ENCODE measurements at regions not wholly inside any gene's neighbourhood (a gene's known extent, or its start where the extent isn't known, plus 50 kb on each side); places are given as distances from the start of the nearest gene placed in this dataset.

DNA sequence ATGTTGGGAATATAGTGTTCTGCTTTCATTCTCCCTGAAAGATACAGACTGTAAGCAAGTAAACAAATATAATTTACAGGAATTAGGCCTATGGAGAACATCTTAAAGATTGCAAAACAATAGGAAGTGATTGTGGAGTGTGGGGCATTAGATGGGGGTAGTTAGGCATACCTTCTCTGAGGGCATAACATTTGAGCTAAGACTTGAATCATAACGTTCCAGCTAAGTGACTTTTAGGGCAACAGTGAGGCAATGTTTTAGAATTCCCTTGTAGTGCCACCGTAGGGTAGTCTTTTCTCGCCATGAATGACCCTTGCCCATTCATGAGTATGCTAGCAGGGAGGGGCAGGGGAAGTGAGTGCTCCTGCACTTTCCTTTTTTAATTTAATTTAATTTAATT is 173.3 kb downstream of the SPATA31D1 start:
- DNase-seq, result no peak

DNA sequence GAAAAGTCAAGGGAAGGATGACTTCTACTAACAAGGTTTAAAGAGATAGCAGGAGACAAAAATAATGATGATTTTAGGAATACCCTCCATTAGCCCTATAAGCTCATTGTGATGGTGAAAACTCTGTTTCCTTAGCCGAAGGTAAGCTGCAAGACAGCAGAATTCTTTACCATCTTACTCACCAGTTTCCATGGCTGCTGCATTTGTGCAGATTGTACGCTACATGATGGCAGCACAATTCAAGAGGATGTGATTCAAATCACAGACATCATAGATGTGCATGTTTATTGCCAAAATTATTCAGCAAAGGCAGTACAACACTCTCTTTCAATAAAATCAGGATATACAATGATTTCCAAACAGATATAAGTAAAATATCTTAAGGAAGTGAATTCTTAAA is 175.6 kb downstream of the SPATA31D1 start:
- no peak for DNase-seq

DNA sequence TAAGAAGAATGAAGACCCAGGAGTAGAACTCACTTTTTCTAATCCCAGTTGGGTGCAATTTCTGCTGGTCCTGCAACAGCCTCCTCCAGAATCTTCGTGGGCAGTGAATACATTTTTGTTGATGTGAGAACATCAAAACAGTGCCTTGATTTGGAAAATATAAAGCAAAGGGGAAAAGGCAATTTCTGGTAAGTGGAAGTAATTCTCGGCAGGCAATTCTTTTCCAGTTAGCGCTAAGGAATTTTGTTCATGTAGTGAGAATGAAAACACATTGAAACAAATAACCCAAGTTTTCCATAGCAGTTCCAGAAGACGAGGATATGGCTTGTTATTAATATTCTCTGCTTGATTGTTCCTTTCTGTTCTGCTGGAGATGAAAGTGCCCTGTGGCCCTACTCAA is 178.7 kb downstream of the SPATA31D1 start:
- no peak for DNase-seq

DNA sequence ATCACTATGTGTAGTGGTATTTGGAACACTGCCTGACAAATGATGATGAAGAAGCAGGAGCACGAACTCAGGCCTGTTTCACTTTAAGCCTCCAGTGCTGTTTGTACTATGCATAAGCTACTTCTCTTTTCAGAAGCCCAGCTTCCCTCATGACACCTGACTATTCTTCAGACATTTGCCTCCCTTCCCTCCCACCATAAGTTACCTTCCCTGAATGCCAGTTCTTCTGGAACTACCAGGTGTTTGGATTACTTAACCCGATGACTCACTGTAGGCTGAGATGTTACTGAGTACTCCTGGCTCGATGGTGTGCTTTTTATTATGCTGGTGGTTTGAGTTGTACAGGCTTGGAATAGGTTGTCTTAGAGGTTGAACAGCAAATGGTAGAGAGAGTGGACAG is 180.0 kb downstream of the SPATA31D1 start:
- no peak for DNase-seq

DNA sequence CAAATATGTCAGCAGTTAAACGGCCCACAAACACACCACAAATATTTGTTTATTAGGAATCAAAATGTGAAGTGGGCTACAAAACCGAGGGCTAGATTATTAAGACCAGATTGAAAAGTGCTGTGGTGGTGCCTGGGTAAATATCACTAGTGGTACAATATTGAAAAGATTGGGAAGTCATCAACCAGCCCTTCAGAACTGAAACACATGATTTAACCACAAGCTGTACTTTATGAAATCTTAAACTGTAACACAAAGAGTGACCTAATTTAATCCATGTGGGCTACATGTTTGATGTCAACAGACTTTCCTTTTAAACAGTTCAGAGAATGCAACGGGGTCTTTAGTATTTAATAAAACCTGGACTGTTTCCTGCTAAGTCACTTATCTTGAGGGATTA is 182.3 kb downstream of the SPATA31D1 start:
- no peak for DNase-seq

DNA sequence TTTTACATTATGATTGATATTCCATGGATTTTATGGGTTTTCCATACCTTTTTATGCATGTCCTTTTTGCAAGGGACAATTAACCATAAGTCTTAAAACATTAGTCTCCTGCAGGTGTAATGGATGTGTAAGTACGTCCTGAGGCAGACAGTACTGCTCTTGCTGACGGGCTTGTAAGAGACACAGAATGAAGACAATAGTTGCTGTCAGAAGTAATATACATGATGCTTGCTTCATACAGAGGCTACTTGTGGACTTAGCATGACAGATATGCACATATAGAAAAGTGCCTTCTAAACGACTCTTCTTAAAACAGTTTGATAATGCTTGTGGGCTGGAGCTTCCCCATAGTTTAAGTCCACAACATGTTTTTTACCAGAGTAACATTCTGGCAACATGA is 182.7 kb downstream of the SPATA31D1 start:
- DNase-seq, result no peak

DNA sequence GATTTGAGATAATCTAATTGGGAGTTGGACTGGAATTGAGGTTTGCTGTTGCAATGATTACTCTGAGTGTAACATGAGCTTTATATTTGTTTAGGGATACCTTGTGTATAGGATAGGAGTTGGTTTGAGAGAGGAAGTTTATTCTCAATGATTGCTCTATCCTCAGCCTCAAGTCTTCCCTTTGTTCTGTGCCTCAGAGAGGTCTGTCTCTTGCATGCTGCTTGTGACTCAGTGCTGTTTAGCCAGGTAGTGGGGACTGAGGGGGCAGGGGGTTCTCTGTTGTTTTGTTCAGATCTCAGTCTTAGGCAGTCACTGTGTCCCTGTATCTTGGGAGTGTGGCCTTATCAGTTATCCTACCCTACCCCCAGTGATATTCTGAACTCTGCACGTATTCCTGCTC is 192.1 kb downstream of the SPATA31D1 start:
- DNase-seq, result no peak

DNA sequence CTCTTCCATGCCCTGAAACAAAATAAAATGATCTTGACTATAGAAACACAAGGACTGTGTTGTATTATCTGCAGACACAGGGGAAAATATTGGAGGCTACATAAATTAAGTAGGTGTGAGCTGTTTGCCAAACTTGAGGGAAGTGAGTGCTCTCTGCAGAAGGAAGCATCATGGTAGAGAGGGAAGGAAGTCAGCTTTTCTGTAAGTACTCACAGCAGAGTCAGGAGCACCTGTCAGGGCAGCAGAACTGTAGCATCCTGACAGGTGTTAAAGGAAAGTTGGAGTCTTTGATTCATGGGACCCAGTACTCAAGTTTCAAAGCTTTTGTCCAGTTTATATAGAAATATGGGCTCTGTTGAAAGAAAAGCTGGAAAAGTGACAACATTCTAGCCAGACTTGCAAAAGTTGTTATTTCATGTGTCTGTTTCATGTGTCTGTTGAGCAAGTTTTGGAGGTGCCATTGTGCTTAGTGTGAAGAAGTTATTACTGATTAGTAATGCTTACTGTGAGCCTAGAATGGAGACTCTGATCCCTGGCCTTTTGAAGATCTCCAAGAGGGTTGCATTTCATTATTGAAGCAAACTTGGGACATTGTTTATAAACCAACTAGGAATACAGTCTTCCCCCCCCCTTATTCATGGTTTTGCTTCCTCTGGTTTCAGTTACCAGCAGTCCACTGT is 194.7 kb downstream of the SPATA31D1 start:
- no peak for DNase-seq

DNA sequence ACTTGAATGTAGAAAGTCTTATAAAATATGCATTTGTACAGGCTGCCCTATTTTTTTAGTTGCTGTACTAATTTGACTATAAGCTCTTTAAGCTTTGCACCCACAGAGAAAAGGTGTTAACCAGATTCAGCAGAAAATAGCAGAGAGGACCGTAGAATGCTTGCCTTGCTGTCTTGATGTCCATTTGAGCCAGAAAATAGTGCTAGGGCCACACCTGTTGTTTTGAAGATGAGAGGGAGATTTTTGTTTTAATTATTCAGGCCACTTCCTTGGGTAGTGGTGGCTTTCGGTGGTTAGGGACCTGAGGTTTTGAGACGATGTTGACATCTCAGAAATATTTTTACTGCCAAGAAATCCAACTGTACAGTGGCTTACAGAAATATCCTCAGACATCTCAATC is 196.0 kb downstream of the SPATA31D1 start:
- DNase-seq, result no peak

DNA sequence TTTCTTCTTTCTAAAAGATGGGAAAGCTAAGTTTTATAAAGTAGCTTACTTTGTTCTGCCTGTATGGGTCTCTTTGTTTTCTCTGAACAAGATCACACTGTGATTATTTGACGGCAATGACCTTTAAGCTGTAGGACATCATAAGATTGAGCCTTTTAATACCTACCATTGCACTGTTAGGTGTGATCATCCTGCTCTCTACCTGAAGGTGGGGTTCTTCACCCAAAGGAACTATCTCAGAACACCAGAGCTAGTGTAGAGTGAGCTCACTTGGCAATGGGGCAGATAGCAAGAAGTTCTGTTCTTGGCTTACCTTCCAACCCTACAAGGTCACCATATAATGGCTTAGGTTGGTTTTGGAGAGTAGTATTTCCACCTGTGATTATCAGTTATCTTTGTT is 200.2 kb downstream of the SPATA31D1 start:
- DNase-seq, result no peak

DNA sequence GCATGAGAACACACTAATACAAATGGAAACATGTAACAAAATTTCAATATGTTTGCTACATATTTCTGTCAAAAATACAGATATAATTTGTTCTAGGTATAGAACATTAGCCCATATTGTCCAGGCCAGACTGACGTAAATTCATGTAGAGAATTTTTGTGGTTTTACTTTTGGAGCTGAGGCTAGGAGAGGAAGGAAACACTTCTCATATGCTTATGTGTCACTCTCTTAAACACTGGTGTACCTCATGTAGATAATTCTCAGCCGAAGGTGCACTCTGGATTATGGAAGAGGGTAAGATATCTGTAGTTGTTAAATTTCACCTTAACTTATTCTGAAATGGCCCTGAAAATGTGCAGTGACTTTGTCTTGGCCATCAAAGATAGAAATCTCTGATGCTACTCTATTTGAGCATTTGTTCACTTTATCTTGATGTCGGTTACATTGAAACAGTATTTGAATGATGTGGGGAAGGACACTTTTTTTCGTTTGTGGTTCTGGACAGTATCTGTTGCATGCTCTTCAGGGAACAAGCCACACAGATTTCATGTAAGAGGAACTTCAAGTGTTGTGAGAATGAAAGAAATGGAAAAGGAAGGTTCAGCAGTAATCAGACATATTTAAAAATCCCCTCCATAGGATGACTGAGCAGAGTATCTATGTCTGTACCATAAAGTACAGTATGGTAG is 202.7 kb downstream of the SPATA31D1 start:
- DNase-seq, result no peak

DNA sequence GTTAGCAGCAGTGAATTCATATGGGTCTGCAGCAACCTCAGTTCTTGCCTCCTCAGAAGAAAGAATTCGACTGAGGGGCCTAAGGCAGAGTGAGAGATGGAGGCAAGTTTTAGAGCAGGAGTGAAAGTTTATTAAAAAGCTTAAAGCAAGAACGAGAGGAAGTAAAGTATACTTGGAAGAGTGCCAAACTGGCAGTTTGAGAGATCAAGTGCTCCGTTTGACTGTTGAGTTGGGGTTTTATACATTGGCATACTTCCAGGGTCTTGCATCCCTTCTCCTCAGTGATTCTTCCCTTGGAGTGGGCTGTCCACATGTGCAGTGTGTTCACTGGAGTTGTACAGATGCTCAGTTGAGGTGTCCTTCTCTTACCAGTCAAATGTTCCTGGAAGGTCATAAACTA is 203.6 kb downstream of the SPATA31D1 start:
- no peak for DNase-seq

DNA sequence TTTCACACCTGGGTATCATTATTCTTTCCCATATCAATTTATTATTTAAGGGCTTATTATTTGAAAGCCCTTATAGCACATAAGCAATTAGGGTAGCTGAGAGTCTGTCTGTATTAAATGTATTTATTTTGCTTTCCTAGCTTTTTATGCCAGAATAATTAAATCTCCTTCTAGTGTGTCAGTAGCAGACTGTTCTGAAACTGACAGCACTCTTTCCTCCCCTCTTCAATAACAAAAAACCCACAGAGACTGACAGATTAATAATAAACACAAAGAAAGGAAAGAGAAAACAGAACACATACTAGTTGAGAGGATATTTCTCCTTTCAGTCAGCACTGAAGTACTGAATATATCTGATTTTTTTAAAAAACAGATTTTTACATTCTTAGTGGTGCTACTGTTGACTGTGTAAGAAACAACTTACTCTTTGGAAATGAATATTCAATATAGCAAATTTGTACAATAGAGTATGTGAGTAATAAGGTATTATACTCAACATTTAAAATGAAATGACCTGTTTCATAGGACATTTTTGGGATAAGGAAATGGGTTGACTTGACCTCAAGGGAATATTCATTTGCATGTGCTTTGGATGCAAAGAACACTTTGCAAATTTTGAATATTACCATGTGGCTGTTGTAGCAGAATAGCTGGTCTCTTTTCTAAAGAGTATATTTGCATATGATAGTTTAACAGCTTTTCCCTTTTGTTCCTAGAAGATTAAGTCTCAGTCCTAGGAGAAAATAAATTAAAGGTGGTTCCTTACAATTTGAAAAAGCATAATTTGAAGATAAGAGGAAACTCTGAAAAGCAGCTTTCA is 208.3 kb downstream of the SPATA31D1 start:
- no peak for DNase-seq

DNA sequence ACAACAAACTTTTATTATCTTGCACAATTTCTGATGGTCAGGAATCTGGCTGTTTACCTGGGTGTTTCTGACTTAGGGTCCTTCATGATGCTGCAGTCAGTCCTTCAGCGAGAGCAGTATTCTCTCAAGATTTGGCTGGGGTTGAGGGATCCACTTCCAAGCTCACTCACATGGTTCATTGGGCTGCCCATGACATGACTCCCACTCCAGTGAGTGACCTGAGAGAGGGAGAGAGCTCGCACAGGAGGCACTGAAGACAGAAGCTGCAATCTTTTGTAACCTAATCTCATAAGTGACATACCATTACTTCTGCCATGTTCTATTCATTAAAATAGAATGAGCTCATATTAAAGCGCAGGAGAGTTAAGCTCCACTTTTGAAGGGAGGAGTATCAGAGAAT is 212.6 kb downstream of the SPATA31D1 start:
- no peak for DNase-seq

DNA sequence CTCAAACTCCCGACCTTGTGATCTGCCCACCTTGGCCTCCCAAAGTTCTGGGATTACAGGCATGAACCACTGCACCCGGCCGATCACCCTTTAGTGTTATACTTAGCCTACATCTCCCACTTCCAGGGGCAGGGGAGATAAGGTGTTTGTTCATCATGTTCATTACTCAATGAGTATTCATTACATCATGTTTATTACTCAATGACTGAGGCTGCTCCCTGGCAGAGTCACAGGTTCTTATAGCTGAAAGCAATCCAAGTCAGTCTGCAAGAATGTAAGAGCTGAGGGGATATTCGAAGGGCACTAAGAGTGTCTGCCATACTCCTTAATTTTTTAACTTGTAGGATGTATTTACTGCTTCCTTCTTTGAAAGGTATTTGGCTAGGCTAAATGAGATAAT is 214.2 kb downstream of the SPATA31D1 start:
- DNase-seq, result no peak

DNA sequence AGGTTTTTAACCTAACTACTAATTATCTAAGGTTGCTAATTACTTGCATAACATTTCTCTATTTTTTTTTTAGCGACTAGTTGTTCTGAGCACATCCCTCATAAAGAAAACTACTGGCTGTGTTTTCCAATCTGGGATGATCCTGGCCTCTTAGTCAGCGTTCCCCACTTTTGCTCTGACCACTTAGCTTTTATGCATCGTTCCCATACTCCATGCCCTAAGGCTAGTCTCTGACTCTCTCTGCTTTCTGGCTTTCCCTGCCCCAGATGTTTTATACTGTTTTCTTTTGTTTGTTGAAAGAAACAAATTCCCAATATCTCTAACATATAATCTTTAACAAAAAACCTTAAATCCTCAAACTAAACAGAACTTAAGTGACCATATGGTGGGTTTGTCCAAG is 217.9 kb downstream of the SPATA31D1 start:
- no peak for DNase-seq

DNA sequence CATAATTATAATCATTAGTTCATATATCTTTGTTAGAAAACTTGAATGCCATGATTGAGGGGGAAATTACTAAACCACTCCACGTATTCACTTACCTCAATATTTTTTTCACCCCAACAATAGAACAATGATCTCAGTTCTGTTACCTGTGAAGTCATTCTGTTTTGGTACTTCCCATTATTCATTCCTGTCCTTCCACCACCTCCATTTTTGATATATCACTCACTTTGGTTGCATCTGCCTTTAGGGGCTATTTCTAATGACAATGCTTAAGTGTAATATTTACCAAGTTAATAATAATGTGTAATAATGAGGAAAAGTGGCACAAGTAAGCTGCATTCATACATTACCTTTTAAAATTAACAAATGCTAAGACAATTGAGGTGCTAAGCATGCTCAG is 218.4 kb downstream of the SPATA31D1 start:
- DNase-seq, result no peak

DNA sequence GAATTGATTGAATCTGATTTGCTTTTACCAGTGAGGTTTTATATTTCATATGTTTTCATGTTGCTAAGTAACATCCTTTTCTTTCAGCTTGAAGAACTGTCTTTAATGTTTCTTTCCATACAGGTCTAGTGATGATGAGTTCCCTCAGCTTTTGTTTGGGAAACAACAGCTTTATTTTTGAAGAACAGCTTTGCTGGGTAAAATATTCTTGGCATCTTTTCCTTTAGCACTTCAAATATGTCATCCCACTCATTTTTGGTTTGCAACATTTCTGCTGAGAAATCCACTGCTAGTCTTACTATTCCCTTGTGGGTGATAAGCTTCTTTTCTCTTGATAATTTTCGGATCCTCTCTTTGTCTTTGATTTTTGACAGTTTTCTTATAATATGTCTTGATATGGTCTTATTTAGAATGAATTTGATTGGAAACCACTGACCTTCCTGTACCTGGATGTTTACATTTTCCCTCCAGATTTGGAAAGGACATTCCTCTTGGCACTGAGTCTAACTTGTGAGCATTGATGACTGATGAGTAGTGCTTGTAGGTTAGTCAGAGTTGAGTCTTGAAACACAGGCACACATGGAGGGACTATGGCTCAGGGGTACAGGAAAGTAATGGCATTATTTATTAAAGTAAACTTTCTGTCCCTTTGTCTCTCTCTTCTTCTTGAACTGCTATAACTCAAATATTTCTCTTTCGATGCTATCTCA is 220.3 kb downstream of the SPATA31D1 start:
- DNase-seq, result no peak

DNA sequence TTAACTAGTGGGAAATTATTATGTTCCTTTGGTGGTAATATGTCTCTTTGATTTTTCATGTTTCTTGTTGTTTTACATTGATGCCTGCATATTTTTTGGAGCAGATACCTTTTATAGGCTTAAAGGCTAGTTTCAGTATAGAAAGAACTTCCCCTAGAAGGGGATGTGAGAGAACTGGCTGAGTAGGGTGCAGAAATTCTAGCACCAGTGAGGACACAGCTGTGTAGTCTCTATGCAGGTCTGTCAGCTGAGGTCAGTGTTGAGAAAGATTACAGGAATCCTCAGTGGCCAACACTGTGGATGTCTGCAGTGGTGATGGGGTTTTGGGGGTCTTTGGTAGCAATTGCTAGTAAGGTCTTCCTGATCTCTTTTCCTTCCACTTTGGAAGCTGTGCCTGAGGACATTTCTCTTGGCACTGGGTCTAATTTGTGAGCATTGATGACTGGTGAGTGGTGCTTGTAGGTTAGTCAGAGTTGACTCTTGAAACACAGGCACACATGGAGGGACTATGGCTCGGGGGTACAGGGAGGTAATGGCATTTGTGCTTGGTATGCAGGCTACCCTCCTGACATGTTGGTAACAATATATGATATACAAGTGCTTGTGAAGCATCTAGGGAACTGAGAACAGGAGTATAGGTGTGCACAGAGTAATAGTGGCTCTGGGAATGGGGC is 221.4 kb downstream of the SPATA31D1 start:
- no peak for DNase-seq

DNA sequence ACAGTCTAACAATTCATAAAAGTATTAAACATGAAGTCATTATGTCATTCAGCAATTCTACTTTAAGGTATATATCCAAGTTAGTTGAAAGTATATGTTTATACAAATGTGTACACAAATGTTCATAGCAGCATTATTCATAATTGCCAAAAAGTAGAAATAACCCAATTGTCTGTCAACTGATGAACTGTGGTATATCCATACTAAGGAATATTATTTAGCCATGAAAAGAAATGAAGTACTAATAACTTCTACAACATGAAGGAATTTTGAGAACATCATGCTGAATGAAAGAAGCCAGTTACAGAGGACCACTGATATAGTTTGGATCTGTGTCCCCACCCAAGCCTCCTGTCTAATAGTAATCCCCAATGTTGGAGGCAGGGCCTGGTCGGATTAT is 224.3 kb downstream of the SPATA31D1 start:
- no peak for DNase-seq

DNA sequence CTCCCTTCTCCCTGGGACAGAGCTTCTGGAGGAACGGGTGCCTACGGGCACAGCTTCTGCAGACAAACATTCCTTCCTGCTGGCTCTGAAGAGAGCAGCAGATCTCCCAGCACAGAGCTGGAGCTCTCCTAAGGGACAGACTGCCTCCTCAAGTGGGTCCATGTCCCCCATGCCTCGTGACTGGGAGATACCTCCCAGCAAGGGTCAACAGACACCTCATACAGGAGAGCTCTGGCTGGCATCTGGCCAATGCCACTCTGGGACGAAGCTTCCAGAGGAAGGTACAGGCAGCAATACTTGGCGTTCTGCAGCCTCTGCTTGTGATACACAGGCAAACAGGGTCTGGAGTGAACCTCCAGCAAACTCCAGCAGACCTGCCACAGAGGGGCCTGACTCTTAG is 227.9 kb downstream of the SPATA31D1 start:
- no peak for DNase-seq

DNA sequence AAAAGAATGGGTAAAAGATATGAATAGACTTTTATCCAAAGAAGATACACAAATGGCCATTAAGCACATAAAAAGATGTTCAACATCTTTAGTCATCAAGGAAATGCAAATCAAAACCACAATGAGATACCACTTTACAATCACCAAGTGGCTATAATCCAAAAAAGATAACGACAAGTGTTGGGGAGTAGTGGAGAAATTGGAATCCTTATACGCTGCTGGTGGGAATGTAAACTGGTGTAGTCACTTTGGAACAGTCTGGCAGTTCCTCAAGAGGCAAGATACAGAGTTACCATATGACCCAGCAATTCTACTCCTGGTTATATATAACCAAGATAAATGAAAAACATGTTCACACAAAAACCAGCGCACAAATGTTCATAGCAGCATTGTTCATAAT is 234.9 kb downstream of the SPATA31D1 start:
- DNase-seq, result no peak

DNA sequence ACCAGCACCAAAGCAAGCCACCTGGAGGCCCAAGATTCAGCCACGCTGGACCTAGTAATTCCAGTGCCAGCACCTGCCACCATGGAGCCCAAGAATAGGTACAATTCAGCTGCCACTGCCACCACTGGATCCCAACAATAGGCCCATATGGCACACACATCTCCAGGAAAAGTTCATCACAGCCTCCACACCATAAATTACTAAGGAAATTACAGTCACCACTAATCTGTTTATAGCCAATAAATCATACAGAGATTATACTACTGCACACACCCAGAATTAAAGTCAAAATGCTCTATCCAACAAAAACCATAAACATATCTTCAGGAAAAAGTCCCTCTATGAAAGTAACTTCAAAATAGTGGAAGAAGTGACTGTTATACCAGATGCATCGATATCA is 242.8 kb downstream of the SPATA31D1 start:
- DNase-seq, result no peak
